GM12878 (cell line): ENCODE measurements at regions not wholly inside any gene's neighbourhood (a gene's known extent, or its start where the extent isn't known, plus 50 kb on each side); places are given as distances from the start of the nearest gene placed in this dataset.

Experiments
- ATAC-seq: fragments of 200-7000 bp; cut with Tn5 transposase; 3 replicates; pipeline ENCODE4 v1.9.1; 2020; ENCODE audit warnings: mild to moderate bottlenecking, moderate library complexity
- BruUV-seq: library from RNA; stranded (reverse); fragments of 400-500 nt; replicated peaks from 2 replicates; lab custom pipeline; 2021; lab: Mats Ljungman, UMichigan
- CTCF ChIA-PET: fragments of 300-600 bp; sonication (Branson Sonifier 250); formaldehyde crosslinking; extraction: SDS; loops from one replicate; lab custom pipeline; 2021; ENCODE audit warnings: inconsistent platforms; lab: Yijun Ruan, JAX
- POLR2A ChIA-PET: fragments of 350-600 bp; formaldehyde crosslinking; extraction: SDS; loops from one replicate; lab custom pipeline; 2021; ENCODE audit warnings: inconsistent platforms; lab: Charles Lee
- RAD21 ChIA-PET: fragments of 300-600 bp; sonication (Branson Sonifier 250); formaldehyde crosslinking; loops from one replicate; lab custom pipeline; 2023; ENCODE audit warnings: antibody characterized with exemption; ENCODE audit not compliant: unreplicated experiment; lab: Charles Lee
- SMC1A ChIA-PET: fragments of 300-600 bp; sonication (Branson Sonifier 250); formaldehyde crosslinking; loops from one replicate; lab custom pipeline; 2023; ENCODE audit not compliant: unreplicated experiment, uncharacterized antibody; lab: Charles Lee
- DNase-seq: peaks from one replicate; pipeline ENCODE4 v3.0.0-alpha.2; 2011; ENCODE audit warnings: low read depth, low spot score
- FAIRE-seq: peaks from 3 replicates; lab custom pipeline; 2011; peaks lifted over from hg19 to GRCh38; lab: Jason Lieb, UNC
- H2AFZ ChIP-seq: 2 replicates; pipeline ENCODE4 v1.6.0; 2011; ENCODE audit warnings: low read depth, low read length, control low read depth; ENCODE audit not compliant: control insufficient read depth
- H3K27ac ChIP-seq: 2 replicates; pipeline ENCODE4 v1.5.1; 2011; ENCODE audit warnings: control low read depth; ENCODE audit not compliant: control insufficient read depth, insufficient read depth
- H3K27me3 ChIP-seq, 2 experiments: replicated peaks in 1 of 2; 2 replicates each; pipeline versions ENCODE4 v1.6.0 to v1.6.1; 2011; ENCODE audit warnings: low read length in 1 of 2; ENCODE audit not compliant: control insufficient read depth in 2 of 2, insufficient read depth in 2 of 2
- H3K36me3 ChIP-seq, 2 experiments: 2 replicates each; pipeline ENCODE4 v1.5.1; 2011; ENCODE audit warnings: low read length in 1 of 2; ENCODE audit not compliant: control insufficient read depth in 2 of 2, insufficient read depth in 2 of 2
- H3K4me1 ChIP-seq: 2 replicates; pipeline ENCODE4 v1.6.1; 2011; ENCODE audit warnings: mild to moderate bottlenecking, low read length, moderate library complexity, mixed read lengths; ENCODE audit not compliant: control insufficient read depth, insufficient read depth
- H3K4me2 ChIP-seq: 2 replicates; pipeline ENCODE4 v1.6.0; 2011; ENCODE audit warnings: control low read depth; ENCODE audit not compliant: control insufficient read depth, insufficient read depth
- H3K4me3 ChIP-seq: fragments of 200-600 bp; sonication (generic); 2 replicates; pipeline ENCODE4 v1.5.1; 2016
- H3K79me2 ChIP-seq: 2 replicates; pipeline ENCODE4 v1.6.0; 2011; ENCODE audit warnings: low read length; ENCODE audit not compliant: control insufficient read depth, insufficient read depth
- H3K9ac ChIP-seq: 2 replicates; pipeline ENCODE4 v1.8.0; 2011; ENCODE audit warnings: low read length, control low read depth, mixed read lengths; ENCODE audit not compliant: control insufficient read depth, insufficient read depth
- H3K9me3 ChIP-seq: replicated peaks from 3 replicates; pipeline ENCODE4 v1.5.1; 2011; ENCODE audit warnings: mild to moderate bottlenecking, low read length; ENCODE audit not compliant: control insufficient read depth, insufficient read depth
- H4K20me1 ChIP-seq: 2 replicates; pipeline ENCODE4 v1.6.0; 2011; ENCODE audit not compliant: control insufficient read depth, insufficient read depth
- BMI1 ChIP-seq: fragments of 450-650 bp; IDR thresholded peaks from 2 replicates; pipeline ENCODE4 v1.6.1; 2016; ENCODE audit warnings: mild to moderate bottlenecking, moderate library complexity, borderline replicate concordance
- CREB1 ChIP-seq: IDR thresholded peaks from 2 replicates; pipeline ENCODE4 v1.6.1; 2012; ENCODE audit warnings: low read depth, mild to moderate bottlenecking, inconsistent platforms
- FOS ChIP-seq: IDR thresholded peaks from 3 replicates; pipeline ENCODE4 v1.6.1; 2011; ENCODE audit warnings: borderline replicate concordance; ENCODE audit not compliant: insufficient read length; ENCODE audit errors: extremely low read depth
- HCFC1 ChIP-seq: fragments of 150-350 bp; IDR thresholded peaks from 2 replicates; pipeline ENCODE4 v1.6.1; 2014; ENCODE audit warnings: low read length
- IRF4 ChIP-seq: IDR thresholded peaks from 2 replicates; pipeline ENCODE4 v1.6.1; 2011; ENCODE audit warnings: low read depth, low read length
- MTA2 ChIP-seq: fragments of 450-650 bp; IDR thresholded peaks from 2 replicates; pipeline ENCODE4 v1.6.1; 2016; ENCODE audit warnings: low read depth, mild to moderate bottlenecking, moderate library complexity
- MYC ChIP-seq: IDR thresholded peaks from 2 replicates; pipeline ENCODE4 v1.6.1; 2011; ENCODE audit warnings: mild to moderate bottlenecking, low read length, moderate library complexity, inconsistent platforms; ENCODE audit not compliant: insufficient read depth, insufficient replicate concordance, insufficient read length, severe bottlenecking
- NR2F1 ChIP-seq: fragments of 450-650 bp; conservative IDR thresholded peaks from 2 replicates; pipeline ENCODE4 v1.6.1; 2017; ENCODE audit warnings: mild to moderate bottlenecking
- POLR2AphosphoS2 ChIP-seq: IDR thresholded peaks from 2 replicates; pipeline ENCODE4 v1.6.1; 2011; ENCODE audit warnings: low read depth, mild to moderate bottlenecking, low read length, improper control_type of control experiment, moderate library complexity
- SREBF2 ChIP-seq: IDR thresholded peaks from 2 replicates; pipeline ENCODE4 v1.6.1; 2012; ENCODE audit warnings: mild to moderate bottlenecking, low read length
- STAT3 ChIP-seq: IDR thresholded peaks from 2 replicates; pipeline ENCODE4 v1.6.1; 2011; ENCODE audit warnings: low read depth, low read length, improper control_type of control experiment
- ZNF24 ChIP-seq: fragments of 450-650 bp; IDR thresholded peaks from 2 replicates; pipeline ENCODE4 v1.6.1; 2017; ENCODE audit warnings: antibody characterized with exemption, mild to moderate bottlenecking
- WGBS: methylation state at CpG from one replicate; pipeline ENCODE4 v1.1.6; 2016; ENCODE audit warnings: low lambda C conversion rate; ENCODE audit not compliant: insufficient replicate concordance, insufficient coverage; ENCODE audit errors: missing lambda C conversion rate; 5-methylcytosine and 5-hydroxymethylcytosine counted together
- in situ Hi-C: fragments of 300-500 bp; cut with MboI; formaldehyde crosslinking; loops from 9 replicates; pipeline ENCODE4 v1.14.3; 2018; ENCODE audit warnings: mixed read lengths
- intact Hi-C: fragments of 100-400 bp; cut with micrococcal nuclease; formaldehyde crosslinking; loops from one replicate; pipeline ENCODE4 v1.14.2; 2022; ENCODE audit not compliant: unreplicated experiment
- TF ChIP-seq, protein P1 (sequence below): fragments of 450-650 bp; IDR thresholded peaks from 2 replicates; pipeline ENCODE4 v1.6.1; 2016; ENCODE audit warnings: mild to moderate bottlenecking
- TF ChIP-seq, protein P2 (sequence below): IDR thresholded peaks from 2 replicates; pipeline ENCODE4 v1.6.1; 2012; ENCODE audit warnings: low read depth, low read length, improper control_type of control experiment
- TF ChIP-seq, protein P3 (sequence below): IDR thresholded peaks from 2 replicates; pipeline ENCODE4 v1.6.1; 2011; ENCODE audit warnings: borderline replicate concordance, low read depth, mild to moderate bottlenecking, moderate library complexity, low read length; ENCODE audit not compliant: insufficient read depth, poor library complexity, severe bottlenecking

DNA sequence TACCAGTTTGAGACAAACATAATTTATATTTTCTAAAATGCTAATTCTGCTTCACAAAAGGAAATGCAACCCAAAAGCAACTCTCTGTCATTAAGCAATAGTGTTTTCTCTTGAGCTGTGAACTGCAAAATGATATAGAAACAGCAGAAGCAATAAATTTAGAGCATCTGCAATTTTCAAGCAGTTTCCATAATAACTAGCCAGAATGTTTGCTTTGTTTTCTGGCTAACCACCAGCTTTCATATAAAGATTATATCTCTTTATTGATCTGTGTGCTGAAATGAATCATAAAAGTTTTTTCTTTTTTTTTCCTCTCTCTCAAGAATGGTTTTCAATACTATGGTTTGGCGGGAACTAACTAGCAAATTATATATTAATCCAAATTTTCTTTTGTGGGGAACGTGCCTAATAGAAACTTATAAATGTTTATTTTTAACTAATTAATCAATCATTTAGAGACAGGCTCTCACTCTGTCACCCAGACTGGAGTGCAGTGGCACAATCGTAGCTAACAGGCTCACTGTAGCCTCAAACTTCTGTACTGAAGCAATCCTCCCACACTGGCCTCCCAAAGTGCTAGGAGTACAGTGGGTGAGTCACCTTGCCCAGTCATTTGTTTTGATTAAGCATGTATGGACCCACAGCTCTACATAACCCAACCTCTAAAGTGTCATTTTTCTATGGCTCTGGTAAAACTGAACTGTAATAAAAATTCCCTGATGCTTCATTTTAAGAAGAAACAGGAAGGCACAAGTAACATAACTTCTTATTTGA, 830.1 kb upstream of the MGAT4C start:
- intact Hi-C loops (no loop called here), in situ Hi-C loops (no loop called here)
- no peak for FAIRE-seq
- BruUV-seq, result no TSS peak
- H3K27me3 ChIP-seq, result no peaks in the 10 kb centered on the region
- RAD21 ChIA-PET, result no interaction called here
- H2AFZ ChIP-seq, result no peak overlapping the region
- ATAC-seq, result no peak
- CTCF ChIA-PET, result no interaction called here
- no peak overlapping the region for H3K9ac ChIP-seq
- no peaks in the 10 kb centered on the region for H4K20me1 ChIP-seq
- H3K79me2 ChIP-seq, result no peaks in the 10 kb centered on the region
- no peak for DNase-seq
- no peak overlapping the region for H3K4me3 ChIP-seq
- no peaks in the 10 kb centered on the region for H3K9me3 ChIP-seq
- H3K4me2 ChIP-seq, result no peak overlapping the region
- TF ChIP-seq SREBF2 (no peak), ZNF24 (no peak), HCFC1 (no peak), MTA2 (no peak), NR2F1 (no peak)
- TF ChIP-seq, protein P1, sequence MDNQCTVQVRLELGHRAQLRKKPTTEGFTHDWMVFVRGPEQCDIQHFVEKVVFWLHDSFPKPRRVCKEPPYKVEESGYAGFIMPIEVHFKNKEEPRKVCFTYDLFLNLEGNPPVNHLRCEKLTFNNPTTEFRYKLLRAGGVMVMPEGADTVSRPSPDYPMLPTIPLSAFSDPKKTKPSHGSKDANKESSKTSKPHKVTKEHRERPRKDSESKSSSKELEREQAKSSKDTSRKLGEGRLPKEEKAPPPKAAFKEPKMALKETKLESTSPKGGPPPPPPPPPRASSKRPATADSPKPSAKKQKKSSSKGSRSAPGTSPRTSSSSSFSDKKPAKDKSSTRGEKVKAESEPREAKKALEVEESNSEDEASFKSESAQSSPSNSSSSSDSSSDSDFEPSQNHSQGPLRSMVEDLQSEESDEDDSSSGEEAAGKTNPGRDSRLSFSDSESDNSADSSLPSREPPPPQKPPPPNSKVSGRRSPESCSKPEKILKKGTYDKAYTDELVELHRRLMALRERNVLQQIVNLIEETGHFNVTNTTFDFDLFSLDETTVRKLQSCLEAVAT, result no peak
- WGBS, result 36% methylated on average over 3 of the region's 3 CpGs
- SMC1A ChIA-PET, result no interaction called here
- POLR2A ChIA-PET, result no interaction called here
- H3K4me1 ChIP-seq, result no peaks in the 10 kb centered on the region
- H3K27ac ChIP-seq, result no peak overlapping the region
- H3K36me3 ChIP-seq, result no peaks in the 10 kb centered on the region

DNA sequence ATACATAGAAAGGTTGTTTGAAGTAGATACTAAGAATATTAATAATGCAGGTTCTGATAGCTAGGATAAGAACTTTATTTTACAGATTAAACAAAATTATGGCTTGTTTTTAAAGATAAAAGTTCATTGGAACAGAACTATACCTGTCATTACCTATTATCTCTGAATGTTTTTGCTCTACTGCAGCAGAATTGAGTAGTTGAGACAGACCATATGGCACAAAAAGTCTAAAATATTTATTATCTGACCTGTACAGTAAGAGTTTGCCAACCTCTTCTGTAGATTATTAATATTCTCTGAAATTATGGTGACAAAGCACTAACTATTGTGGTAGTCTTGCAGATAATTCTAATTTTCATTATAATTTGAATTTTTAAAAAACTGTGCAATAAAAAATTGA, 829.1 kb upstream of the MGAT4C start:
- in situ Hi-C loops (no loop called here), intact Hi-C loops (no loop called here)
- no peaks in the 10 kb centered on the region for H3K4me1 ChIP-seq
- H3K36me3 ChIP-seq, result no peaks in the 10 kb centered on the region
- ATAC-seq (no peak), DNase-seq (no peak), FAIRE-seq (no peak)
- no peak overlapping the region for H2AFZ ChIP-seq
- SMC1A ChIA-PET, result no interaction called here
- no peaks in the 10 kb centered on the region for H3K9me3 ChIP-seq
- no peak overlapping the region for H3K4me2 ChIP-seq
- POLR2A ChIA-PET, result no interaction called here
- H3K9ac ChIP-seq, result no peak overlapping the region
- H4K20me1 ChIP-seq, result no peaks in the 10 kb centered on the region
- H3K27ac ChIP-seq, result no peak overlapping the region
- no peak overlapping the region for H3K4me3 ChIP-seq
- H3K27me3 ChIP-seq, result no peaks in the 10 kb centered on the region
- BruUV-seq, result no TSS peak
- CTCF ChIA-PET, result no interaction called here
- RAD21 ChIA-PET, result no interaction called here
- no peaks in the 10 kb centered on the region for H3K79me2 ChIP-seq
- no peak for TF ChIP-seq POLR2AphosphoS2
- no peak for TF ChIP-seq MYC
- TF ChIP-seq IRF4, result no peak
- TF ChIP-seq CREB1, result no peak
- TF ChIP-seq, protein P2, sequence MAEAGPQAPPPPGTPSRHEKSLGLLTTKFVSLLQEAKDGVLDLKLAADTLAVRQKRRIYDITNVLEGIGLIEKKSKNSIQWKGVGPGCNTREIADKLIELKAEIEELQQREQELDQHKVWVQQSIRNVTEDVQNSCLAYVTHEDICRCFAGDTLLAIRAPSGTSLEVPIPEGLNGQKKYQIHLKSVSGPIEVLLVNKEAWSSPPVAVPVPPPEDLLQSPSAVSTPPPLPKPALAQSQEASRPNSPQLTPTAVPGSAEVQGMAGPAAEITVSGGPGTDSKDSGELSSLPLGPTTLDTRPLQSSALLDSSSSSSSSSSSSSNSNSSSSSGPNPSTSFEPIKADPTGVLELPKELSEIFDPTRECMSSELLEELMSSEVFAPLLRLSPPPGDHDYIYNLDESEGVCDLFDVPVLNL, result no peak
- no peak for TF ChIP-seq BMI1
- TF ChIP-seq FOS, result no peak
- TF ChIP-seq, protein P3, sequence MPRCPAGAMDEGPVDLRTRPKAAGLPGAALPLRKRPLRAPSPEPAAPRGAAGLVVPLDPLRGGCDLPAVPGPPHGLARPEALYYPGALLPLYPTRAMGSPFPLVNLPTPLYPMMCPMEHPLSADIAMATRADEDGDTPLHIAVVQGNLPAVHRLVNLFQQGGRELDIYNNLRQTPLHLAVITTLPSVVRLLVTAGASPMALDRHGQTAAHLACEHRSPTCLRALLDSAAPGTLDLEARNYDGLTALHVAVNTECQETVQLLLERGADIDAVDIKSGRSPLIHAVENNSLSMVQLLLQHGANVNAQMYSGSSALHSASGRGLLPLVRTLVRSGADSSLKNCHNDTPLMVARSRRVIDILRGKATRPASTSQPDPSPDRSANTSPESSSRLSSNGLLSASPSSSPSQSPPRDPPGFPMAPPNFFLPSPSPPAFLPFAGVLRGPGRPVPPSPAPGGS, result no peak
- TF ChIP-seq STAT3, result no peak
